H4 (cell line): ENCODE measurements at regions not wholly inside any gene's neighbourhood (a gene's known extent, or its start where the extent isn't known, plus 50 kb on each side); places are given as distances from the start of the nearest gene placed in this dataset.

Experiments
- DNase-seq: peaks from one replicate; pipeline ENCODE4 v3.0.0-alpha.2; 2015; ENCODE audit warnings: low spot score

DNA sequence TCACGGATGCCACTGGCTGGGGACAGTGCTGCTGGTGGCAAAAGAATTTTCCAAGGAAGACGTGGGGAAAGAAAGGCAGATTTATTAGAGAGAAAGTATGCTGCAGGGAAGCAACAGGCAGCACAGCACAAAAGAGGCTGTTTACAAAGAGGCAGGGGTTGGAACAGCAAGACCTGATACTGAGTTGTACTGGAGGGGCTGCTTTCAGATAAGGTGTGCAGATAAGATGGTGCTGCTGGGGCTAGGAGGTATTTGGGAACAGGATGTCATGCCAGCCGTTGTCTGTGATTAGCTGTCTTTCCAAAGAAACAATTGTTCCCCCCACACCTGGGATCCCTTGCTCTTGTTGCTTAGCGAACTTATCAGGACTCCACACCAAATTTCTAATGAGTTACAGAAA is 2023.3 kb upstream of the PCDH20 start:
- no peak for DNase-seq

DNA sequence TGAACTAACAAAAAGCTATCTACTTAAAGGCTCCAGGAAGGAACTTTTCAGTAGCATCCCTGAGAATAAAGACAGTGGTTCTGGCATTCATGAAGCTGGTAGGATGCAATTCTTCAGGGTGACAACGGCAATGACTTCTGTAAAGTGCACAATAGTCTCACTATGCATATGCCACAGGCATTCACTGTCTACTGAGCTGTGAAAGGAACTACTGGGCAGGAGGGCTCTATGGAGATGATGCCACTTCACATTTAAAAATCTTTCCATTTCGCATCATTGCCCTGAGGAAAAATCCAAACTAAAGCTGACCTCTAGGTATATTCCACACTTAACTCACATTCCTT is 2020.6 kb upstream of the PCDH20 start:
- no peak for DNase-seq

DNA sequence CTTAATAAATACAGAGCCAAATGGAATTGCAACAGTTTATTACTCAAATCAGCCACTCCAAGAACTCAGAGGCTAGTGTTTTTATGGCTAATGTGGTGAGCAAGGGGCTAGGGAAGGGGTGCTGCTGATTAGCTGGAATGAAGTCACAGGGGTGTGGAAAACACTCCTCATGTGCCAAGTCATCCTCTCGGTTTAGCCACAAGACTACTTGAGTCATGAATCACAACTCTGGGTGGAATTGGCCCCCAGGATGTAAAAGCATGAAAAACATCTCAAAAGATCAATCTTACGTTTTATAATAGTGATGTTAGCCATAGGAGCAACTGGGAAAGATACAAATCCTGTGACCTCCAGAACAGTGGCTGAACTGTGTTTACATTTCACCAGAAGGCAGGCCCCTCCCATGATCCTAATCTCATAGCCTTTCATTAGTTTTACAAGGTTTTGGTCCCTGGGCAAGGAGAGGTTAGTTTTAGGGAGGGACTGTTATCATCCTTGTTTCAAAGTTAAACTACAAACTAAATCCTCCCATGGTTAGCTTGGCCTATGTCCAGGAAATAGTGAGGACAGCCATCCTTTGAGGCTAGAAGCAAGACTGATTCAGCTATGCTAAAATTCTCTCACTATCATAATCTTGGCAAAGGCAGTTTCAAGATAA is 2020.1 kb upstream of the PCDH20 start:
- DNase-seq, result peak; percentile 91

DNA sequence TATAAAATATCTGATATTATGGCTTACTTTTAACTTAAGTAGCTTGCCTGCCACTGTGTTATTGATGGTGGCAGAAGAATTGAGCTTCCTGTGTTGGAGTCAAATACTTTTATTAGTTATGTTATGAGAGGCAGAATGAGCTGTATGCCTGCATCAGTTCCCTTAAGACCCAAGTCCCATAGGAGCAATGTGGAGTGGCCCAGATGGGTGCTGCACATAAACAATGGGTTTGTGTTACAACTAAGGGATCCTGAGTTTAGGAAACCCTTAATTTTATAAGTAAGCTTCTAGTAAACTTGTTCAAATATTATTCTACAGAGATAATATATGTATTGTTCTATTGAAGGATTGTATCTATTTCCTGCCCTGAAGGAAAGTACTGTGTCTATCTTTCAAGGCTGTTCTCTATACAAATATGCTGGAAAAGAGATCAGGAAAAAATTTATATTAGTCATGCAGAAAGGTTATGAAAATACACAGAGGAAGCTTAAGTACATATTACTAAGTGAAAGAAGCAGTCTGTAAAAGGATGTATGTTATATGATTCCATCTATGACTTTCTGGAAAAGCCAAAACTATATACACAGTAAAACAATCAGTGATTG is 2018.0 kb upstream of the PCDH20 start:
- no peak for DNase-seq

DNA sequence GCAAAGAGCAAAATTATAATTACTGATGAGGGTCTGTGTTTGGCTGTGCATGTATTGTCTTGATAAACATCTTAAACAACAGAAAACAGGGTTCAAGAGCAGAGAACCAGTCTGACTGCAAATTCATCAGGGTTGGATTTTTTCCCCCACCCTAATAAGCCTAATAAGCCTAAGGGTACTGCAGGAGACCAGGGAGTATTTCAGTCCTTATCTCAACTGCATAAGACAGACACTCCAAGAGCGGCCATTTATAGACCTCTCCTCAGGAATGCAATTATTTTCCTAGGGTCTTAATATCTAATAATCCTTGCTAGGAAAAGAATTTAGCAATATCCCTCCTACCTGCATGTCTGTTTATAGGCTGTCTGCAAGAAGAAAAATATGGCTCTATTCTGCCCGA is 2011.5 kb upstream of the PCDH20 start:
- no peak for DNase-seq

DNA sequence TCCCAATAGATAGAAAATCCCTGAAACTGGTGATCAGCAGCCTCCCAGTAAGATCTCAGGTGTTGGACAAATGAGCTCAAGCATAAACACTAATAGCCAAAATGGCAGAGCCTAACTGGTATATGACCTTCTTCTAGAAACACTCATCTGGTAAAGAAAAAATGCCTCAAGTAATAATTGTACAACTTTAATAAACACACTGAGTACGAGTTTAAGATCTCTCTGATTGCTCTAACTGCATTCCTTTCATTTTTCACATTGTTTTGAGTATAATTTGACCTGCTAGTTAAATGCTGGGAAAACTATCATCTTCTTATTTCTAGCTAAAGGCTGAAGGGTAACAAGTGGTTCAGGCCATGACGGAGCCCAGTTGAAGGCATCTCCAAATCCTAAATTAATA is 2009.5 kb upstream of the PCDH20 start:
- DNase-seq, result no peak

DNA sequence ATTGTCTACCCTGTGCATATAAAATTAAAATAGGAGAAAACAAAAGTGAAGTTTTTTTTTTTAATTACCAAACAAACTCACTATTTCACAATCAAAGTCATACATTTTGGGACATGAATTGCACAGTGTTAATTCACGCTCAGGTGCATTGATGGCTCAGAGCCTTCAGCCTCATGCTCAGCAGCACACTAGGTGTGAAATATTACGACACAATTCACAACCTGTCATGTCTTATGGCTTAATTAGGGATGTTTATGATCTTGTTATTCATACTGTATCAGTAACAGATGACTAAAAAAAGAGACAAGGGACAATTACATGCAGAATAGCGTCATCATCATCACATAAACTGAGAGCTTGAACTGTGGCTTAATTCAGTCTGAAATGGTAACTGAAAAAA is 2005.5 kb upstream of the PCDH20 start:
- DNase-seq, result no peak

DNA sequence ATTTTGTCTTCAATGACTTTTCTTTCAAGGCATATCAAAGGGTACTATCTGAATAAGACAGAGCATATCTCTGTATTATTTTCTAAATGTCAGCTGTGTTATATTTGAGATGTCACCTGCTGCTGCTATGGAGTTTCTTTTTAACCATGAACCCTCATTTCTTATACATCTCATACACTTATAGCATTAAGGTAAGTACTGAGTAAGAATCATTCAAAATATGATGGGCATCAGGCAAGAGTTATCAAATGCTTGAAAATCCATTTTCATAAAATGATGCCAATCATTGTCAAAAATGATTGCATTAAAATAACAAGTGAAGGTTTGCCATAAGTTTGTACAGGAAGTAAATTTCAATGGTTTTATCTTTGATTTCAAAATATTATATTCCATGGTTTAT is 2005.0 kb upstream of the PCDH20 start:
- DNase-seq, result no peak

DNA sequence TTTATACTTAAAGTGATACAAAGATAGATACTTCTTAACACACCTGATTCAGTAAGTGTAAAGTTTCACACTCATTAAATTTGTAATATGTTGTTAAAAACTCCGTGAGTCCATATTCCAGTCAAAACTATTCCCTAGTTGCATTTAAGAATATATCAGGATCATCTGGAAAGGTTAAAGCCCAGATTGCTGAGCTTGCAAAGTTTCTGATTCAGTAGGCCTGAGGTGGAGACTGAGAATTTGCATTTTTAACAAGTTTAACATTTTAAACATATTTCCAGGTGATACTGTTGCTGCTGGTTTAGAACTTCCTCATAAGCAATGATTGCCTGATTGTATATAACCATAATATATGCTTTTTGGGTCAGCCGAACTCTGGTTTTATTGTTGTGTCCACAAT is 1998.6 kb upstream of the PCDH20 start:
- no peak for DNase-seq

DNA sequence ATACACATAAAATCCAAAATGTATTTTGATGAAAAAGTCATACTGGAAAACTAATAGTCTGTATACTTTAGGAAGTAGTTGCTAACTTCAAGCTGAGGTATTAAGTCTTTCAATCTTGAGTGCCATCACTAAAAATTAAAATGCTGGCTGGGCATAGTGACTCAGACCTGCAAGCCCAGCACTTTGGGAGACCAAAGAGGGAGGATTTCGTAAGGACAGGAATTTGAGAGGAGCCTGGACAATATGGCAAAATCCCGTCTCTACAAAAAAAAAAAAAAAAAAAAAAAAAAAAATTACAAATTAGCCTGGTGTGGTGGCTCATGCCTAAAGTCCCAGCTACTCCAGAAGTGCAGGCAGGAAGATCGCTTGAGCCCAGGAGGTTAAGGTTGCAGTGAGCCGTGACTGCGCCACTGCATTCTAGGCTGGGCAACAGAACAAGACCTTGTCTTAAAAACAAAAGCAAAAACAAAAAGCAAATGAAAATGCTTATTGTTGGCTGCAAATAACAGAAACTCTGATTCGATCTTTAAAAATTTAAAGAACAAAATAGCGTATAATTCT is 1994.2 kb upstream of the PCDH20 start:
- no peak for DNase-seq

DNA sequence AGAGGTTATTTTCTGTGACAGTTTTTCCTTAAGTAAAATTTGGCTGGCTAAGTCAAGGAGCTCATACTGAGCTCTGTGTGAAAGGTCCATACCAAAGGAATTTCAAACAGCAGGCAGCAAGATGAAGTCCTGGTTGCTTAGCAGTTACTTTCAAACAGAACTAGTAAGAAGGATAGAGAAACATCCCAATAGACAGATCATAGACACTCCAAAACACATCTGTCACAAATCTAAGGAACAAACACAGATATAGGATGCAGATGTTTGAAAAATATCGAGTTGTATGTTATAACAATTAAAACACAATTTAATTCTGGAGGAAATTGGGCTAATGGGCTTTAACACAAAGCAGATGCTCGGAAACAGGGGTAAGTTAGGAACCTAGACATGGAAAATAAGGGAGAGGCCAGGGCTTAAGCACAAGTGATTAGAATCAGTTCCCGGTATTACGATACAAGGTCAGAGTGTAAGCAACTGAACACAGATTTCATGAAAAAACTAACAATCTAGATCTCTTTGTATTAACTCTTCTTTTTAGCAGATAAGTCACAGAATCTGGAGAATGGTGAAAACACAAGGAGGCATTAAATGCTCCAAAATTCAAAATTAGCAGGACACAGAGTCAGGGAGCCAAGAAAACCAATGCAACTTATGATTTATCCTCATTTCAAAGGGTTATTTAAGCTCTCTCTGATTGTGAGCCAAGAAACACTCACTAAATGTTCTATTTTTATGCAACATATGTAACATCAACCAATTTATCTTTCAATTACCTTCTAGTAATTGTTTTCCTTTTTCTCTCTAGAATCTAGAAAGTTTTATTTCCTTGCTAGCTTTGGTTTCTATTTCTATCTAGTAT is 1992.9 kb upstream of the PCDH20 start:
- DNase-seq, result no peak

DNA sequence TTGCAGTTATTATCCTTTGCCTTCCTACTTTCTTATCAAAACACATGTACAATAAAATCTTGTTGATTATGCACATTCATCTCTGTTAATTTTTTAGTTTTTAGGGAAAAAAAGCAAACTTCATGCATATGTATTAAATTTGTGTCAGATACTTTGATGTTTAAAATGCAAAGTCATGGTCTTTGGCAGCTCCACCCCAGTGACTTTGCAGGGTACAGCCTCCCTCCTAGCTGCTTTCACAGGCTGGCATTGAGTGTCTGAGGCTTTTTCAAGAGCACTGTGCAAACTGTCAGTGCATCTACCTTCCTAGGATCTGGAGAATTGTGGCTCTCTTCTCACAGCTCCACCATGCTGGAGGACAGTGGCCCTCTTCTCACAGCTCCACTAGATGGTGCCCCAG is 1988.1 kb upstream of the PCDH20 start:
- DNase-seq, result no peak

DNA sequence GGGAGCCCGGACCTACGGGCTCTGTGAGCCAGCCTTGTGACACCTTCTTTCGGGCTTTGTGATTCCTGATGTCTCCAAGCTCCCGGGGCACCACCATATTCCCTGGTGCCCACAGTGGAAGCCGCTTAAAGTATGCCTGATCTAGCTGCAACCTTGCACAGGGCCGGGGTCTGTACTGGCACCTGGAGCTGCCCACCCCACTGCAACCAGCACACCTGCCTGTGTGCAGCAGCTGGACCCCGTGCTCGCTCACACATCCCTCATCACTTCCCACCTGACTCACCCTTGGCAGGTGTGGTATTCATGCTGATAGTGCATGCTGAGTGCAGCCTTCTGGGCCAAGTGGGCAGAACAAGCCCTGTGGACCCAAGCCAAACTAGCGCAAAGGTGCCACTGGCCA is 1981.1 kb upstream of the PCDH20 start:
- DNase-seq, result no peak

DNA sequence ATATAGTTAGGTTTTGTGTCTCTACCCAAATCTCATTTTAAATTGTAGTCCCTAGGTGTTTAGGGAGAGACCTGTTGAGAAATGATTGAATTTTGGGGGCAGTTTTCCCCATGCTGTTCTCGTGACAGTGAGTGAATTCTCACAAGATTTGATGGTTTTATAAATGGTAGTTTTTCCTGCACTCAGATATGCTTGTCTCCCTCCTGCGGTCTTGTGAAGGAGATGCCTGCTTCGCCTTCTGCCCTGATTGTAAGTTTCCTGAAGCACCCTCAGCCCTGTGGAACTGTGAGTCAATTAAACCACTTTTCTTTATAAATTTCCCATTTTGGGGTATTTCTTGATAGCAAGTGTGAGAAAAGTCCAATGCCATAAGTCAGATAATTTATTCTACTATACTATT is 1977.5 kb upstream of the PCDH20 start:
- DNase-seq, result no peak

DNA sequence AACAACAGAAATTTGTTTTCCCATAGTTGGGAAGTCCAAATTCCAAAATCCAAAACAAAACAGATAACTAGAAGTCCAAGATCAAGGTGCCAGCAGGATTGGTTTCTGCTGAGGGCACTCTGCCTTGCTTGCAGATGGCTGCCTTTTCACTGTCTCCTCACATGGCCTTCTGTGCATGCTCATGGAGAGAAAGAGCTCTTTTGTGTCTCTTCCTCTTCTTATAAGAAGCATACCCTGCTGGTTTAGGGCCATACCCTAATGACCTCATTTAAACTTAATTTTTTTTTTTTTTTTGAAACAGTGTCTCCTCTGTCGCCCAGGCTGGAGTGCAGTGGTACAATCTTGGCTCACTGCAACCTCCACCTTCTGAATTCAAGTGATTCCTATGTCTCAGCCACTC is 1974.1 kb upstream of the PCDH20 start:
- DNase-seq, result no peak

DNA sequence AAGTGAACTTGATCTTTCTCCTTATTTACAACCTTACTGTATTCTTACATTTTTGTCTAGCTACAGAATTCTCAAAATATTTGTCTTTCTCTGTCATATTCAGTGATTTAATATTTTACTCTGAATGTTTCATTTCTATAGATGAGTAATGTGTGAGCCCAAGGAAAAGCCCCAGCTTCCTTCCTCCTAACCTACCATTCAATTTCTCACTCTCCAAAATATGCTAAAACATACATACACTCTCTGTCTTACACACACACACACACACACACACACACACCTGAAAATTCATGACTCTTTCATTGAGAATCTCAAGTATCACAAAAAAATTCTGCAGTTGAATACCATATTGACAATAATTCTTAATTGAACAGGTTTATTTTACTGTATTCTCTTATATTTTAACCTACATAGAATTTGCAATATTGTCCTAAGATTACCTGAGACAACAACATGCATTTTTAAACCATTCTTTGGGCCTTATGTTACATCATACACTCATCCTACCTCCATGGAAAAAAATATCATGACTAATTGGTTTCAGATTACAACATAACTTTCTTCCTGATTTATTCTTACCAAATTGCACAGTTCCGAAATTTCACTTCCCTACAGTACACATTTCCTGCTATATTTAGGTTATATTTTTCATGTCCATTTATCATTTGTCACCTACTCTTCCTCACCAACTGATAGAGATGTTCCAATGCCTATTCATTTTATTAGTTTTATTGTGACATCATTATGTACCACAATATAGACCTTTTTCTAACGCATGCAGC is 1965.6 kb upstream of the PCDH20 start:
- no peak for DNase-seq

DNA sequence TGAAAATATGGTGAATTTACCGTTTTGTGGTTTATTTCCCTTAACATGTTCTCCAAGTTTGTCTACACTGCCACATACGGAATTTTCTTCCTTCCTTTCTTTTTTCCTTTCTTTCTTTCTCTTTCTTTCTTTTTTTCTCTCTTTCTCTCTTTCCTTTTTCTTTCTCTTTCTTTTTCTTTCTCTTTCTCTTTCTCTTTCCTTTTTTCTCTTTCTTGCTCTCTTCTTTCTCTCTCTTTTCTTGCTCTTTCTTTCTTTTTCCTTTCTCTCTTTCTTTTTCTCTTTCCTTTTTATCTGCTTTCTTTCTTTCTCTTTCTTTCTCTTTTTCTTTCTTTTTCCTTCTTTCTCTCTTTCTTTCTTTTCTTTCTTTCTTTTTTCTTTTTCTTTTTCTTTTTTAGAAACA is 1962.3 kb upstream of the PCDH20 start:
- DNase-seq, result no peak

DNA sequence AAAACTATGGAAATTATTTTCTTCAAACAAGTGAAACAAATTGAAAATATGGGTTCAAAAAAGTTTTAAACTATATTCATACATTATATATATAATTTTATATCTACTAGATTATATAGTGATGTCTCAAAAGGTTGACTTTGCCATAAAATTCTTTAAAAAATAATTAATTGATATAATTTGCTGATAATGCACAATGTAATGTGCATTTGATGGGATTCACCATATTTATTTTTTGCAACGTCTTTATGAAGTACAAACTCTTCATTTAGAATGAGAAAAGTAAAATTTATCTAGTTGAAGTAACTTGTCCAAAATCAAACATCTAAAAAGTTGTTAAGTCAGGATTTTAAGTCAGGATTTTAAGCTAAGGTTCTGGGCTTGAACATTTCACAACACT is 1954.5 kb upstream of the PCDH20 start:
- no peak for DNase-seq

DNA sequence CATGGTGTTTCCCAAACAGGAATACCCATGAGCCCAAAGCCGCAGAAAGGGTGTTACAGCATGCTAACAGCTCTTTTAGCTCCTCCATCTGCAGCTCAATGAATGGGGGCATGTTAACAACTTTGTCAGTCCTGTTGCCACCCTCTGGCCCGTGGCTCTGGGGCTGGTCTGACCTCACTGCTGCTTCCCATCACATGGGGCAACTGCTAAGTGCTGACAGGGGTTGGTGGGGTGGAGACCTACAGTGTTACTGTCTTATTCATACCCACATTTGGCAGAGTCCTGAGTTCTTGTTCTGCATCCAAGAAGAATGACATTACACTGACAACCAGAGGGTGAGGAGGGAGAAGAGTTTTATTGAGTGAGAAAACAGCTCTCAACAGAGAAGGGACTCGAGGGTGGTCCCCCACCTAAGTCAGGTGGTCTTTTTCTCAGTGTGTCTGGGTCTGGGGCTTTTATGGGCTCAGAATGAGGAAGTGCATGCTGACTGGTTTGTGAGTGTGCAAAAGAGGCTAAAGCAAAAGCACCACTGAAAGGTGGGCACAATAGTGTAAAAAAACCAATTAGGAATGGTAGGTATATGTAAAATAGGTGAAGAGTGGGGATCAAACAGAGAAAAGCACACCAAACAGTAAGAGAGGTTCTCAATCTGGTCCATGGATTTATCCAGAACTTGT is 1952.0 kb upstream of the PCDH20 start:
- no peak for DNase-seq

DNA sequence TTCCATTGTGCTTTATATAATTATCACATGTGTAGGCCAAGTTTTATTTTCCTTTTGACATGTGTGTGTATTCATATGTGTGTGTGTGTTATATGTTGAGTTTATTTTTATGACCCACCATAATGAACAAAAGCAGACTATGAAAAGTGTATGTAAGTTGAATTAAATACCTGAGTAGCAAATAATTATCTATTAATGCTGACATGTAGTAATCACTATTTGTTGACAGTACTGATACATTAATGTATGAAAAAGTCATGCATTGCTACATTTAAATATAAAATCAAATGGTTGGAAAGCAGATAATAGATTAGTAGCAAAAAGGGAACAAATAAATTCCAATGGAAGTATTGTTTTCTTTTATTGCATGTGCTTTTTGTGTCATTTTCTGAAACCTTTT is 1948.5 kb upstream of the PCDH20 start:
- no peak for DNase-seq

DNA sequence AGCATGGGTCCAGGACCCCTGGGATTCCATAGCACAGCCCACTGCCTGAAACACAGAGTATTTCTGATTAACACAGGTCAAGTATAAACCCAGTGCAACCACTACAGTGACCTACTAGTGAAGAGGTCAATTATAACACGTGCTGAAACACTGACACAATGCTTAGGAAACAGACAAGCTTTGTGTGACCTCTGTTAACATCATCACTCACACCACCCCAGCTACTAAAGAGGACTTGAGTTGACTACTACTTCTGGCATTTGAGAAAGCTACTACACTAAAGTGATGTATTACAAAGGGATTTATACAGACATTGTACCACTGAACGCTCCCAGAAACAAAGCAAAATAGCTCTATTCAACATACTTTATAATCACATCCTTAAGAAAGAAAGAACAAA is 1935.9 kb upstream of the PCDH20 start:
- no peak for DNase-seq

DNA sequence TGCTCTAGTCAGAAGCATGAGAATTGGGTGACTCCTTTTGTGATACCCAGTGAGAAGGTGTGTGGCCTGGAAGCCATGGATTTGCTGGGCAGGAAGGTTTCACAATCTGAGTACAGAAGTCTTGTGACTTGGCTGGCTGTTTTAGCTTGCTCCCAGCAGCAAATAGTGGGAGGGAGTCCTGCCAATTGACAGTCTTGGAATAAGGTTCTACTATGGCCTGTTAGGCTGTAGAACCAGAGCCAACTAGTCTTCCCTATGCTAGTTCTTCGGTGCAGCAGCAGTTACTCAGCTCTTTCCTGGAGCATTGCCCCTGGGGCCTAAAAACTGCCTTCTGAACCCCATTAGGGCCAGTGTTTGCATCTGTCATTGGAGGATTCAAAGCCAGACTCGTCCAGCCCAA is 1935.4 kb upstream of the PCDH20 start:
- DNase-seq, result no peak
